ENCODE measurements at regions not wholly inside any gene's neighbourhood (a gene's known extent, or its start where the extent isn't known, plus 50 kb on each side); places are given as distances from the start of the nearest gene placed in this dataset.

DNA sequence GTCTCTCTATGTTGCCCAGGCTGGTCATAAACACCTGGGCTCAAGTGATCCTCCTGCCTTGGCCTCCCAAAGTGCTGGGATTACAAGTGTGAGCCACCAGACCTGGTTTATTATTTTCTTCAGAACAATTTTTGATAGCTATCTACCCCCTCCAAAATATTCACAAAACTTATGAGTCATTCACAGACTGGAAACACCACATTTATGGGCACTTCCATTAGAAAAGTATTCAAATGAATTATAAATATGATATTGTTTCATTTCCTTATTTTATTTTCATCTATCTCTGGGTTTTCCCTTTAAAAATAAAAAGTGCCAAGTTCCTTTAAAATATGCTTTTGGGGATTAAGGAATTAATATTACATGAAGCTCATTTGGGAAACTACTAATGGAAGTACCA is 58.8 kb upstream of the MSTN start:
- no peaks in the 10 kb centered on the region for H3K36me3 ChIP-seq
- H3K27me3 ChIP-seq = no peaks in the 10 kb centered on the region
- no peaks in the 10 kb centered on the region for H3K9me3 ChIP-seq
- no peak overlapping the region for H3K27ac ChIP-seq
- DNase-seq = no peak
- no peak for ATAC-seq
- peaks cover 1 to 2% of the 10 kb centered on the region in 2 donors for H3K4me1 ChIP-seq
- H3K4me3 ChIP-seq = no peak overlapping the region
- in situ Hi-C loops (cut with MboI; ENCODE audit: low sequenced_read_pairs in 4 of 4) = loop anchor here in 1 of 4 donors (5.0 kb wide), 1 partner anchor 34 kb away; no protein-coding TSS in a partner anchor
- intact Hi-C loops (cut with DNase I; ENCODE audit: low total_unique reads) = no loop called here
- TF ChIP-seq POLR2A (IDR thresholded peaks at IDR 0.05) = no peak
- TF ChIP-seq, protein P1, sequence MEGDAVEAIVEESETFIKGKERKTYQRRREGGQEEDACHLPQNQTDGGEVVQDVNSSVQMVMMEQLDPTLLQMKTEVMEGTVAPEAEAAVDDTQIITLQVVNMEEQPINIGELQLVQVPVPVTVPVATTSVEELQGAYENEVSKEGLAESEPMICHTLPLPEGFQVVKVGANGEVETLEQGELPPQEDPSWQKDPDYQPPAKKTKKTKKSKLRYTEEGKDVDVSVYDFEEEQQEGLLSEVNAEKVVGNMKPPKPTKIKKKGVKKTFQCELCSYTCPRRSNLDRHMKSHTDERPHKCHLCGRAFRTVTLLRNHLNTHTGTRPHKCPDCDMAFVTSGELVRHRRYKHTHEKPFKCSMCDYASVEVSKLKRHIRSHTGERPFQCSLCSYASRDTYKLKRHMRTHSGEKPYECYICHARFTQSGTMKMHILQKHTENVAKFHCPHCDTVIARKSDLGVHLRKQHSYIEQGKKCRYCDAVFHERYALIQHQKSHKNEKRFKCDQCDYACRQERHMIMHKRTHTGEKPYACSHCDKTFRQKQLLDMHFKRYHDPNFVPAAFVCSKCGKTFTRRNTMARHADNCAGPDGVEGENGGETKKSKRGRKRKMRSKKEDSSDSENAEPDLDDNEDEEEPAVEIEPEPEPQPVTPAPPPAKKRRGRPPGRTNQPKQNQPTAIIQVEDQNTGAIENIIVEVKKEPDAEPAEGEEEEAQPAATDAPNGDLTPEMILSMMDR (IDR thresholded peaks at IDR 0.05 in 4 of 5, conservative IDR thresholded peaks at IDR 0.05 in 1 of 5) = no peak

DNA sequence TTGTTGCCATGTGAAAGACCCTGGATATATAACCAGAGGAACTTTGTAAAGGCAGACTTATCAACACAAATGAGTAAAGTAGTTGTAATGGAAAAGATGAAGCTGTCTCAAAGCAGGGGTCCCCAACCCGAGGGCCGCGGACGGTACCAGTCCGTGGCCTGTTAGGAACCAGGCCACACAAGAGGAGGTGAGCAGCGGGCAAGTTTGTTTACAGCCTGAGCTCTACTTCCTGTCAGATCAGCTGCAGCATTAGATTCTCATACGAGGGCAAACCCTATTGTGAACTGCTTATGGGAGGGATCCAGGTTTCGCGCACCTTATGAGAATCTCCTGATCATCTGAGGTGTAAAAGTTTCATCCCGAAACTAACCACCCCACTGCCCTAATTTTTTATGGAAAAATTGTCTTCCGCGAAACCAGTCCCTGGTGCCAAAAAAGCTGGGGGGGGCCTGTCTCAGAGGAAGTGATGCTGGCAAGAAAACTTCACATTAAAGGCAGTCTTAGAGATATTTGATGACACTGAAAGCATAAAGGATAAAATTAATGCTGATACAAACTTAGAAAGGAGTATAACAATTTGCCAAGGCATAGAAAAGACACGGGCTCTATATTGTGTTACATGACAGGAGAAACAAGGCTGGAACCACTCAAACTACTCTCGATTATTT is 57.5 kb upstream of the MSTN start:
- no peaks in the 10 kb centered on the region for H3K27me3 ChIP-seq
- H3K4me1 ChIP-seq = no peaks in the 10 kb centered on the region
- ATAC-seq (peak; percentile 39 to 53), DNase-seq (no peak)
- in situ Hi-C loops (cut with MboI; ENCODE audit: low sequenced_read_pairs in 4 of 4) = loop anchor here in 1 of 4 donors (5.0 kb wide), 1 partner anchor 33 kb away; no protein-coding TSS in a partner anchor
- H3K4me3 ChIP-seq = peak overlapping the region; percentile 2 to 25 (median 12)
- TF ChIP-seq, protein P1 (IDR thresholded peaks at IDR 0.05 in 4 of 5, conservative IDR thresholded peaks at IDR 0.05 in 1 of 5) = no peak
- no peak for TF ChIP-seq POLR2A (IDR thresholded peaks at IDR 0.05)
- H3K9me3 ChIP-seq = no peaks in the 10 kb centered on the region
- intact Hi-C loops (cut with DNase I; ENCODE audit: low total_unique reads) = no loop called here
- H3K27ac ChIP-seq = no peak overlapping the region
- H3K36me3 ChIP-seq = no peaks in the 10 kb centered on the region

DNA sequence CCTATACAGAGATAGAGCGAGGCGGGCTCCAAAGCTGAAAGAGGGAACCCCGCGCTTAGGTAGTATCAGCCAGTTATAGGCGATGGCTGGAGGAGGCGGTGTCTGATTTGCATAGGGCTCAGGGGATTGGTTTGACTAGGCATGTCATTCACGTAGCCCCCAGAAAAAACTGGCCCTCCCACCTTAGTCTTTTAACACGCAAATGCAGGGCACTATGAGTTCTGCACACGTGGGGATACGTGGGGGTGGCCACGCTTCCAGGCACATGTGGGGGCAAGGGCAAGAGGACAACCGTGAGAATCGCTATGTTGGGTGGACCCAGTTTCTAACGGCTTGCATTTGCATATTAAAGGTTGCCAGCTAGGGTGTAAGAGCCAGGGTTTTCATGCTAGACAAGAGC is 56.7 kb upstream of the MSTN start:
- no peak overlapping the region for H3K27ac ChIP-seq
- intact Hi-C loops (cut with DNase I; ENCODE audit: low total_unique reads) = no loop called here
- H3K36me3 ChIP-seq = no peaks in the 10 kb centered on the region
- peak in 1 of 2 donors; percentile 35 for ATAC-seq
- no peaks in the 10 kb centered on the region for H3K4me1 ChIP-seq
- no peaks in the 10 kb centered on the region for H3K27me3 ChIP-seq
- in situ Hi-C loops (cut with MboI; ENCODE audit: low sequenced_read_pairs in 4 of 4) = no loop called here
- peak overlapping the region in 1 of 4 donors; percentile 1 for H3K4me3 ChIP-seq
- TF ChIP-seq, protein P1 (IDR thresholded peaks at IDR 0.05 in 4 of 5, conservative IDR thresholded peaks at IDR 0.05 in 1 of 5) = no peak
- no peak for TF ChIP-seq POLR2A (IDR thresholded peaks at IDR 0.05)
- DNase-seq = no peak
- H3K9me3 ChIP-seq = no peaks in the 10 kb centered on the region

DNA sequence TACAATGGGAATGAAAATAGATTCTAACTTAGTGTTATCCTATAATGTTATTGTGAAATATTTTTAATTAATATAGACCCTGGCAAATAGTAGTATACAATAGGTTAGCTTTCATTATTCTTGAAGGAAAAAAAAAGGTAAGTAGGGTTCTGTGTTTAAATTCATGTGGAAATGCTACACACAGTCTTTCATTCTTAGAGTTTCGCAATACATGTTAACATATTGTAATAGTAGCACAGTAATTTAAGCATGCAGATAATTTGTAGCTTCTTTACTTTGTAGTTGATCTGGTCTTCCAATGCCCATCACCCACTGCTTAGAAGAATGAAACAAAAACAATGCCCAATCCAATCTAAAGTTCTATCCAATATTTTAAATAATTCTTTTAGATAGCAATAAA is 54.8 kb upstream of the MSTN start:
- no peak for ATAC-seq

More for the DNA sequence above, 54.8 kb upstream of the MSTN start:
- Histone ChIP-seq H3K27me3 (no peaks in the 10 kb centered on the region), H3K9me3 (no peaks in the 10 kb centered on the region), H3K4me1 (no peaks in the 10 kb centered on the region), H3K27ac (no peak overlapping the region), H3K36me3 (no peaks in the 10 kb centered on the region), H3K4me3 (no peak overlapping the region)
- no peak for DNase-seq
- TF ChIP-seq POLR2A (IDR thresholded peaks at IDR 0.05) = no peak
- TF ChIP-seq, protein P1 (IDR thresholded peaks at IDR 0.05 in 4 of 5, conservative IDR thresholded peaks at IDR 0.05 in 1 of 5) = no peak
- intact Hi-C loops (cut with DNase I; ENCODE audit: low total_unique reads) = no loop called here
- in situ Hi-C loops (cut with MboI; ENCODE audit: low sequenced_read_pairs in 4 of 4) = no loop called here

All from gastrocnemius medialis (tissue), 4 donors.